GM23338 (cell line): ENCODE measurements at regions not wholly inside any gene's neighbourhood (a gene's known extent, or its start where the extent isn't known, plus 50 kb on each side); places are given as distances from the start of the nearest gene placed in this dataset.

Experiments used
- ATAC-seq: fragments of 200-7000 bp; cut with Tn5 transposase; 3 replicates; pipeline ENCODE4 v1.9.1; 2020
- DNase-seq: peaks from one replicate; pipeline ENCODE4 v3.0.0-alpha.2; 2015; ENCODE audit warnings: low spot score
- H2AFZ ChIP-seq: fragments of 200-600 bp; sonication (generic); 2 replicates; pipeline ENCODE4 v1.8.0; 2016; ENCODE audit warnings: antibody characterized with exemption, mild to moderate bottlenecking, moderate library complexity
- H3F3A ChIP-seq: fragments of 200-600 bp; sonication (generic); replicated peaks from 2 replicates; pipeline ENCODE4 v1.8.0; 2017; ENCODE audit warnings: antibody characterized with exemption, mixed run types, low read depth
- H3K27ac ChIP-seq: fragments of 200-600 bp; sonication (generic); 2 replicates; pipeline ENCODE4 v1.6.1; 2016; ENCODE audit warnings: low read depth
- H3K27me3 ChIP-seq: fragments of 200-600 bp; sonication (generic); 2 replicates; pipeline ENCODE4 v1.8.0; 2016; ENCODE audit warnings: mild to moderate bottlenecking, mixed run types, moderate library complexity; ENCODE audit not compliant: insufficient read depth
- H3K36me3 ChIP-seq: fragments of 200-600 bp; sonication (generic); 2 replicates; pipeline ENCODE4 v1.8.0; 2016; ENCODE audit warnings: mild to moderate bottlenecking; ENCODE audit not compliant: insufficient read depth
- H3K4me1 ChIP-seq: fragments of 200-600 bp; sonication (generic); 2 replicates; pipeline ENCODE4 v1.8.0; 2016; ENCODE audit warnings: mild to moderate bottlenecking, moderate library complexity; ENCODE audit not compliant: insufficient read depth
- H3K4me2 ChIP-seq: fragments of 200-600 bp; sonication (generic); 2 replicates; pipeline ENCODE4 v1.7.1; 2017; ENCODE audit warnings: mixed run types
- H3K4me3 ChIP-seq: fragments of 200-600 bp; sonication (generic); 2 replicates; pipeline ENCODE4 v1.6.1; 2016; ENCODE audit warnings: mixed run types
- H3K79me2 ChIP-seq: fragments of 200-600 bp; sonication (generic); replicated peaks from 2 replicates; pipeline ENCODE4 v1.8.0; 2017; ENCODE audit warnings: mild to moderate bottlenecking; ENCODE audit not compliant: insufficient read depth
- H3K9me2 ChIP-seq: fragments of 200-600 bp; sonication (generic); 2 replicates; pipeline ENCODE4 v1.8.0; 2017; ENCODE audit not compliant: insufficient read depth
- H4K20me1 ChIP-seq: fragments of 200-600 bp; sonication (generic); replicated peaks from 2 replicates; pipeline ENCODE4 v1.8.0; 2017; ENCODE audit warnings: mild to moderate bottlenecking; ENCODE audit not compliant: insufficient read depth
- H3K27ac Mint-ChIP-seq: 2 replicates; pipeline ENCODE4 v1.8.0; 2020; ENCODE audit warnings: inconsistent platforms, mild to moderate bottlenecking, moderate library complexity, mixed read lengths
- H3K27me3 Mint-ChIP-seq: 3 replicates; pipeline ENCODE4 v1.8.0; 2022; ENCODE audit warnings: low read depth, mild to moderate bottlenecking, moderate library complexity, mixed read lengths, inconsistent platforms; ENCODE audit not compliant: insufficient read depth, poor library complexity
- H3K36me3 Mint-ChIP-seq: 3 replicates; pipeline ENCODE4 v1.8.0; 2021; ENCODE audit warnings: low read depth, mild to moderate bottlenecking, inconsistent platforms, moderate library complexity, mixed read lengths
- H3K4me1 Mint-ChIP-seq: 3 replicates; pipeline ENCODE4 v1.8.0; 2020; ENCODE audit warnings: mild to moderate bottlenecking, inconsistent platforms, mixed read lengths
- H3K4me3 Mint-ChIP-seq: 3 replicates; pipeline ENCODE4 v1.8.0; 2021; ENCODE audit warnings: moderate library complexity, mild to moderate bottlenecking, inconsistent platforms, mixed read lengths
- H3K9me3 Mint-ChIP-seq: 3 replicates; pipeline ENCODE4 v1.8.0; 2020; ENCODE audit warnings: moderate library complexity, mild to moderate bottlenecking, inconsistent platforms, mixed read lengths
- EZH2 ChIP-seq: fragments of 200-600 bp; sonication (generic); IDR thresholded peaks from one replicate; pipeline ENCODE4 v1.8.0; 2017; ENCODE audit warnings: antibody characterized with exemption, mild to moderate bottlenecking, low read depth; ENCODE audit not compliant: unreplicated experiment
- JUNB ChIP-seq: IDR thresholded peaks from one replicate; pipeline ENCODE4 v1.6.1; 2016; ENCODE audit warnings: antibody characterized with exemption; ENCODE audit not compliant: unreplicated experiment
- POLR2AphosphoS5 ChIP-seq: IDR thresholded peaks from 2 replicates; pipeline ENCODE4 v1.6.1; 2016; ENCODE audit warnings: antibody characterized with exemption, low read depth
- ZNF331 ChIP-seq: fragments of 250-450 bp; sonication (Bioruptor Pico); IDR thresholded peaks from 2 replicates; pipeline ENCODE4 v1.5.0; 2020; ENCODE audit warnings: low read depth, mild to moderate bottlenecking, moderate library complexity
- TF ChIP-seq, protein P1 (sequence below): fragments of 250-450 bp; sonication (Bioruptor Pico); IDR thresholded peaks from 2 replicates; pipeline ENCODE4 v1.5.0; 2020; ENCODE audit warnings: mild to moderate bottlenecking, moderate library complexity
- TF ChIP-seq, protein P2 (sequence below): IDR thresholded peaks from 2 replicates; pipeline ENCODE4 v1.6.1; 2016; ENCODE audit warnings: antibody characterized with exemption
- TF ChIP-seq, protein P3 (sequence below), 2 experiments: fragments of 200-600 bp in 1 of 2; sonication (generic) in 1 of 2; conservative IDR thresholded peaks; 2 replicates each; pipeline versions ENCODE4 v1.5.1 to v1.6.1; 2016 to 2017; ENCODE audit warnings: antibody characterized with exemption in 2 of 2, low read depth in 2 of 2, mild to moderate bottlenecking in 2 of 2, moderate library complexity in 1 of 2

DNA sequence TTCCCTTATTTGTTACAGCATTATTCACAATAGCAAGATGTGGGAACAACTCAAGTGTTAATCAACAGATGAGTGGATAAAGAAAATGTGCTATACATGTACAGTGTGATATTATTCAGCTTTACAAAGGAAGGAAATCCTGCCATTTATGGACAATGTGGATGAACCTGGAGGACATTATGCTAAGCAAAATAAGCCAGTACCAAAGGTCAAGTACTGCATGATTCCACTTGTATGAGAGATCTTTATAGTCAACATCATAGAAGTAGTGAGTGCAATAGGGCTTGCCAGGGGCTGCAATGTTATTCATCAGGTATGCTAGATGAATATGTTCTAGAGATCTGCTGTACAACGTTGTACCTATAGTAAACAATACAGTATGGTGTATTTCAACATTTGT, 138.5 kb upstream of the AGR3 start (continued):
- TF ChIP-seq, protein P1, sequence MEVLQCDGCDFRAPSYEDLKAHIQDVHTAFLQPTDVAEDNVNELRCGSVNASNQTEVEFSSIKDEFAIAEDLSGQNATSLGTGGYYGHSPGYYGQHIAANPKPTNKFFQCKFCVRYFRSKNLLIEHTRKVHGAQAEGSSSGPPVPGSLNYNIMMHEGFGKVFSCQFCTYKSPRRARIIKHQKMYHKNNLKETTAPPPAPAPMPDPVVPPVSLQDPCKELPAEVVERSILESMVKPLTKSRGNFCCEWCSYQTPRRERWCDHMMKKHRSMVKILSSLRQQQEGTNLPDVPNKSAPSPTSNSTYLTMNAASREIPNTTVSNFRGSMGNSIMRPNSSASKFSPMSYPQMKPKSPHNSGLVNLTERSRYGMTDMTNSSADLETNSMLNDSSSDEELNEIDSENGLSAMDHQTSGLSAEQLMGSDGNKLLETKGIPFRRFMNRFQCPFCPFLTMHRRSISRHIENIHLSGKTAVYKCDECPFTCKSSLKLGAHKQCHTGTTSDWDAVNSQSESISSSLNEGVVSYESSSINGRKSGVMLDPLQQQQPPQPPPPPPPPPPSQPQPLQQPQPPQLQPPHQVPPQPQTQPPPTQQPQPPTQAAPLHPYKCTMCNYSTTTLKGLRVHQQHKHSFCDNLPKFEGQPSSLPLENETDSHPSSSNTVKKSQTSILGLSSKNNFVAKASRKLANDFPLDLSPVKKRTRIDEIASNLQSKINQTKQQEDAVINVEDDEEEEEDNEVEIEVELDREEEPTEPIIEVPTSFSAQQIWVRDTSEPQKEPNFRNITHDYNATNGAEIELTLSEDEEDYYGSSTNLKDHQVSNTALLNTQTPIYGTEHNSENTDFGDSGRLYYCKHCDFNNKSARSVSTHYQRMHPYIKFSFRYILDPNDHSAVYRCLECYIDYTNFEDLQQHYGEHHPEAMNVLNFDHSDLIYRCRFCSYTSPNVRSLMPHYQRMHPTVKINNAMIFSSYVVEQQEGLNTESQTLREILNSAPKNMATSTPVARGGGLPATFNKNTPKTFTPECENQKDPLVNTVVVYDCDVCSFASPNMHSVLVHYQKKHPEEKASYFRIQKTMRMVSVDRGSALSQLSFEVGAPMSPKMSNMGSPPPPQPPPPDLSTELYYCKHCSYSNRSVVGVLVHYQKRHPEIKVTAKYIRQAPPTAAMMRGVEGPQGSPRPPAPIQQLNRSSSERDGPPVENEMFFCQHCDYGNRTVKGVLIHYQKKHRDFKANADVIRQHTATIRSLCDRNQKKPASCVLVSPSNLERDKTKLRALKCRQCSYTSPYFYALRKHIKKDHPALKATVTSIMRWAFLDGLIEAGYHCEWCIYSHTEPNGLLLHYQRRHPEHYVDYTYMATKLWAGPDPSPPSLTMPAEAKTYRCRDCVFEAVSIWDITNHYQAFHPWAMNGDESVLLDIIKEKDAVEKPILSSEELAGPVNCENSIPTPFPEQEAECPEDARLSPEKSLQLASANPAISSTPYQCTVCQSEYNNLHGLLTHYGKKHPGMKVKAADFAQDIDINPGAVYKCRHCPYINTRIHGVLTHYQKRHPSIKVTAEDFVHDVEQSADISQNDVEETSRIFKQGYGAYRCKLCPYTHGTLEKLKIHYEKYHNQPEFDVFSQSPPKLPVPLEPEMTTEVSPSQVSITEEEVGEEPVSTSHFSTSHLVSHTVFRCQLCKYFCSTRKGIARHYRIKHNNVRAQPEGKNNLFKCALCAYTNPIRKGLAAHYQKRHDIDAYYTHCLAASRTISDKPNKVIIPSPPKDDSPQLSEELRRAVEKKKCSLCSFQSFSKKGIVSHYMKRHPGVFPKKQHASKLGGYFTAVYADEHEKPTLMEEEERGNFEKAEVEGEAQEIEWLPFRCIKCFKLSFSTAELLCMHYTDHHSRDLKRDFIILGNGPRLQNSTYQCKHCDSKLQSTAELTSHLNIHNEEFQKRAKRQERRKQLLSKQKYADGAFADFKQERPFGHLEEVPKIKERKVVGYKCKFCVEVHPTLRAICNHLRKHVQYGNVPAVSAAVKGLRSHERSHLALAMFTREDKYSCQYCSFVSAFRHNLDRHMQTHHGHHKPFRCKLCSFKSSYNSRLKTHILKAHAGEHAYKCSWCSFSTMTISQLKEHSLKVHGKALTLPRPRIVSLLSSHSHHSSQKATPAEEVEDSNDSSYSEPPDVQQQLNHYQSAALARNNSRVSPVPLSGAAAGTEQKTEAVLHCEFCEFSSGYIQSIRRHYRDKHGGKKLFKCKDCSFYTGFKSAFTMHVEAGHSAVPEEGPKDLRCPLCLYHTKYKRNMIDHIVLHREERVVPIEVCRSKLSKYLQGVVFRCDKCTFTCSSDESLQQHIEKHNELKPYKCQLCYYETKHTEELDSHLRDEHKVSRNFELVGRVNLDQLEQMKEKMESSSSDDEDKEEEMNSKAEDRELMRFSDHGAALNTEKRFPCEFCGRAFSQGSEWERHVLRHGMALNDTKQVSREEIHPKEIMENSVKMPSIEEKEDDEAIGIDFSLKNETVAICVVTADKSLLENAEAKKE (CRISPR knock-in tag) = no peak

DNA sequence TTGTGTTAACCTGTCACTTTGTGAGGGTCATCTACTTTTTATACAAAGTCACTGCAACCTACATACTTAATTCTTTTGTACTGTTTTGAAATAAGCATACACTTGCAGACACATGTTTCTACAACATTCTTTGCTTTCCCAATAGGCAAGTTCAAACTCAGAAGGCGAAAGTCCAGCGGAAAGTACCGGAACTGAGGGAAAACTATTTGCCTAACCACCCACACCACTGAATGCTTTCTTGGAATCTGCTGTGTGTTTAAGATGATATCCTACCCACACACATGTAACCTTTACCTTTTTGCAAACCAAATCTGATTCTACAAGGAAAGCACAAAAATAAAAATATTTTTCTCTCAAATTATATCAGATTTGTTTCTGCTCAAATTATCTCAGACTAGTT, 139.4 kb upstream of the AGR3 start:
- H3K4me1 Mint-ChIP-seq = no peaks in the 10 kb centered on the region
- no peaks in the 10 kb centered on the region for H3K79me2 ChIP-seq
- H3K36me3 Mint-ChIP-seq = no peaks in the 10 kb centered on the region
- no peaks in the 10 kb centered on the region for H3K9me2 ChIP-seq
- no peak overlapping the region for H3K4me2 ChIP-seq
- DNase-seq (no peak), ATAC-seq (no peak)
- H3K27ac Mint-ChIP-seq = no peak overlapping the region
- no peaks in the 10 kb centered on the region for H3F3A ChIP-seq
- no peaks in the 10 kb centered on the region for H3K27me3 Mint-ChIP-seq
- no peaks in the 10 kb centered on the region for H4K20me1 ChIP-seq
- no peak overlapping the region for H3K4me3 Mint-ChIP-seq
- no peaks in the 10 kb centered on the region for H3K4me1 ChIP-seq
- H3K27me3 ChIP-seq = no peaks in the 10 kb centered on the region
- no peak overlapping the region for H3K4me3 ChIP-seq
- no peaks in the 10 kb centered on the region for H3K9me3 Mint-ChIP-seq
- H3K27ac ChIP-seq = no peak overlapping the region
- no peaks in the 10 kb centered on the region for H3K36me3 ChIP-seq
- H2AFZ ChIP-seq = no peak overlapping the region
- TF ChIP-seq, protein P2, sequence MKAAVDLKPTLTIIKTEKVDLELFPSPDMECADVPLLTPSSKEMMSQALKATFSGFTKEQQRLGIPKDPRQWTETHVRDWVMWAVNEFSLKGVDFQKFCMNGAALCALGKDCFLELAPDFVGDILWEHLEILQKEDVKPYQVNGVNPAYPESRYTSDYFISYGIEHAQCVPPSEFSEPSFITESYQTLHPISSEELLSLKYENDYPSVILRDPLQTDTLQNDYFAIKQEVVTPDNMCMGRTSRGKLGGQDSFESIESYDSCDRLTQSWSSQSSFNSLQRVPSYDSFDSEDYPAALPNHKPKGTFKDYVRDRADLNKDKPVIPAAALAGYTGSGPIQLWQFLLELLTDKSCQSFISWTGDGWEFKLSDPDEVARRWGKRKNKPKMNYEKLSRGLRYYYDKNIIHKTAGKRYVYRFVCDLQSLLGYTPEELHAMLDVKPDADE = no peak
- TF ChIP-seq POLR2AphosphoS5 (no peak), EZH2 (no peak), JUNB (no peak), ZNF331 (CRISPR knock-in tag) (no peak)
- TF ChIP-seq, protein P1 (CRISPR knock-in tag) = no peak
- TF ChIP-seq, protein P3, sequence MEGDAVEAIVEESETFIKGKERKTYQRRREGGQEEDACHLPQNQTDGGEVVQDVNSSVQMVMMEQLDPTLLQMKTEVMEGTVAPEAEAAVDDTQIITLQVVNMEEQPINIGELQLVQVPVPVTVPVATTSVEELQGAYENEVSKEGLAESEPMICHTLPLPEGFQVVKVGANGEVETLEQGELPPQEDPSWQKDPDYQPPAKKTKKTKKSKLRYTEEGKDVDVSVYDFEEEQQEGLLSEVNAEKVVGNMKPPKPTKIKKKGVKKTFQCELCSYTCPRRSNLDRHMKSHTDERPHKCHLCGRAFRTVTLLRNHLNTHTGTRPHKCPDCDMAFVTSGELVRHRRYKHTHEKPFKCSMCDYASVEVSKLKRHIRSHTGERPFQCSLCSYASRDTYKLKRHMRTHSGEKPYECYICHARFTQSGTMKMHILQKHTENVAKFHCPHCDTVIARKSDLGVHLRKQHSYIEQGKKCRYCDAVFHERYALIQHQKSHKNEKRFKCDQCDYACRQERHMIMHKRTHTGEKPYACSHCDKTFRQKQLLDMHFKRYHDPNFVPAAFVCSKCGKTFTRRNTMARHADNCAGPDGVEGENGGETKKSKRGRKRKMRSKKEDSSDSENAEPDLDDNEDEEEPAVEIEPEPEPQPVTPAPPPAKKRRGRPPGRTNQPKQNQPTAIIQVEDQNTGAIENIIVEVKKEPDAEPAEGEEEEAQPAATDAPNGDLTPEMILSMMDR (conservative IDR thresholded peaks at IDR 0.05; ENCODE audit: low read depth in 2 of 2) = no peak
